ENCODE measurements at regions not wholly inside any gene's neighbourhood (a gene's known extent, or its start where the extent isn't known, plus 50 kb on each side); places are given as distances from the start of the nearest gene placed in this dataset.

DNA sequence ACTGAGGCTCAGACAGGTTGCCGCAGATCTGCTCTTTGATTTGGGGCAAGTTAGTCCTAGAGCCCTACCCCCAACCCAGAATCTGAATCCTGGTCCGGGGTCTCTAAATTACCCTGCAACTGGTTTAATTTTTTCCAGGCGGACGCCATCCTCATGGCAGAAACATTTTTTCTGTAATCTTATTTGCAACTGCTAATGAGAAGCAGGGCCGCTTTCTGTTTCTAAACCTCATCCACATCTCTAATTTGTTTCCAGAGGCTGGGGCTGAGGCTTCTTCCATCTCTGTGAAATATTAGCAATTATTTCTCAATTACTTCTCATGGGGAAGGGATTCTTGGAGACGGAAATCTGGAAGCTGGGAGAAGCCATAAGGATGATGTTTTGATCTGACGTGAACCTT is 261.6 kb downstream of the RPS24 start:
- H3K27me3 ChIP-seq (replicated peaks): peaks cover 13% of the 10 kb centered on the region
- H3K4me3 ChIP-seq (ENCODE audit: low read depth, low read length): no peak overlapping the region
- no peak for DNase-seq
- no peaks in the 10 kb centered on the region for H3K36me3 ChIP-seq (replicated peaks)
- H3K27ac ChIP-seq: no peak overlapping the region
- in situ Hi-C loops (cut with HindIII; ENCODE audit: low pct_ligation_motif_present, low sequenced_read_pairs): no loop called here
- TF ChIP-seq, protein P1, sequence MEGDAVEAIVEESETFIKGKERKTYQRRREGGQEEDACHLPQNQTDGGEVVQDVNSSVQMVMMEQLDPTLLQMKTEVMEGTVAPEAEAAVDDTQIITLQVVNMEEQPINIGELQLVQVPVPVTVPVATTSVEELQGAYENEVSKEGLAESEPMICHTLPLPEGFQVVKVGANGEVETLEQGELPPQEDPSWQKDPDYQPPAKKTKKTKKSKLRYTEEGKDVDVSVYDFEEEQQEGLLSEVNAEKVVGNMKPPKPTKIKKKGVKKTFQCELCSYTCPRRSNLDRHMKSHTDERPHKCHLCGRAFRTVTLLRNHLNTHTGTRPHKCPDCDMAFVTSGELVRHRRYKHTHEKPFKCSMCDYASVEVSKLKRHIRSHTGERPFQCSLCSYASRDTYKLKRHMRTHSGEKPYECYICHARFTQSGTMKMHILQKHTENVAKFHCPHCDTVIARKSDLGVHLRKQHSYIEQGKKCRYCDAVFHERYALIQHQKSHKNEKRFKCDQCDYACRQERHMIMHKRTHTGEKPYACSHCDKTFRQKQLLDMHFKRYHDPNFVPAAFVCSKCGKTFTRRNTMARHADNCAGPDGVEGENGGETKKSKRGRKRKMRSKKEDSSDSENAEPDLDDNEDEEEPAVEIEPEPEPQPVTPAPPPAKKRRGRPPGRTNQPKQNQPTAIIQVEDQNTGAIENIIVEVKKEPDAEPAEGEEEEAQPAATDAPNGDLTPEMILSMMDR (IDR thresholded peaks at IDR 0.05; ENCODE audit: low read depth, low read length, missing control alignments): no peak

DNA sequence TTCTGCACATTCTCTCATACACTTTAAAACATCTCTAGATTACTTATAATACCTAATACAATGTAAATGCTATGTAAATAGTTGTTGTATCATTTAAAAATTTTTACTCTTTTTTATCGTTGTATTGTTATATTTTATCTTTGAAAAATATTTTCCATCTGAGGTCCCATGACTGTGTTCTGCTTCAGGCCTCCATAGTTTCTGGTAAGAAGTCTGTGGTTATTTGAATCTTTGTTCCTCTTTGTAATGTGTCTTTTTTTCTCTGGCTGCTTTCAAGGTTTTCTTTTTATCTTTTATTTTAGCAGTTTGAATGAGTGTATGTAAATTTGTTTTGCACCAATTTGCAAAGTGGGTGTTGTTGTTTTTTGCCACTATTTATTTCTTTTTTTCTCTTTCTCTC is 263.1 kb downstream of the RPS24 start:
- no peak overlapping the region for H3K4me3 ChIP-seq (ENCODE audit: low read depth, low read length)
- in situ Hi-C loops (cut with HindIII; ENCODE audit: low pct_ligation_motif_present, low sequenced_read_pairs): no loop called here
- peaks cover 7% of the 10 kb centered on the region for H3K27me3 ChIP-seq (replicated peaks)
- no peak for DNase-seq
- H3K27ac ChIP-seq: no peak overlapping the region
- TF ChIP-seq, protein P1 (IDR thresholded peaks at IDR 0.05; ENCODE audit: low read depth, low read length, missing control alignments): no peak
- H3K36me3 ChIP-seq (replicated peaks): no peaks in the 10 kb centered on the region

DNA sequence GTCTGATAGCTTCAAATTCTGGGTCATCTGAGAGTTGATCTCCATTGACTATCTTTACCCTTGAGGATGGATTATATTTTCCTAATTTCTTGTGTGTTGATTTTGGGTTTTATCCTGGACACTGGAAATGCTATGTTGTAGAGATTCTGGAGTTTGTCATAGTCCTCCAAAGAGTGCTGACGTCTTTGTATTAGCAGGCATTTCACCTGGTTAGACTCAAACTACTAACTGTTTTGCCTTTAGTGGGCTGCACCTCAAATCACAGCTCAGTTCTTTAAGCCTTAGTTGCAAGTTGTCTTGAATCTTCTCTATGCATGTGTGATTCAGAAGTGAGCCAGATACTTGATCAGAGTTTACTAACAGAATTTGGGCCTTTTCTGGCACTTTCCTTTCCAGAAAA is 264.3 kb downstream of the RPS24 start:
- in situ Hi-C loops (cut with HindIII; ENCODE audit: low pct_ligation_motif_present, low sequenced_read_pairs): no loop called here
- H3K4me3 ChIP-seq (ENCODE audit: low read depth, low read length): no peak overlapping the region
- no peak overlapping the region for H3K27ac ChIP-seq
- no peaks in the 10 kb centered on the region for H3K36me3 ChIP-seq (replicated peaks)
- DNase-seq: no peak
- TF ChIP-seq, protein P1 (IDR thresholded peaks at IDR 0.05; ENCODE audit: low read depth, low read length, missing control alignments): no peak
- H3K27me3 ChIP-seq (replicated peaks): peaks cover 3% of the 10 kb centered on the region

DNA sequence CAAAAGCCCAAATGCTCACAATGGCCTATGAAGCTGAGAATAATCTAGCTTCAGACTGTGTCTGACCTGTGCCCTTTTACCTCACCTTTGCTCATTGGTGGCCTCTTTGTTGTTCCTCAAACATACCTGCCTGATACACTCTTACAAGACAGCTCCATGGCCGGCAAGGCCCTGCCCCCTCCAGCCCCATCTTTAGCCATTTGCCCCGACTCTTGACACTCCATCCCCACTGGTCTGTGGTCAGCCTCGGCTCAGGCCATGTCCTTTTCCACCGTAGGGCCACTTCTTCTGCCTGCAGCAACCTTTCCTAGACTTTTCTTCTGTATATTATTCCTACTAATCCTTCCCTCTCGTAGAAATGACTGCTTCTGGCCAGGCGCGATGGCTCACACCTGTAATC is 265.2 kb downstream of the RPS24 start:
- in situ Hi-C loops (cut with HindIII; ENCODE audit: low pct_ligation_motif_present, low sequenced_read_pairs): no loop called here
- no peak for DNase-seq
- TF ChIP-seq, protein P1 (IDR thresholded peaks at IDR 0.05; ENCODE audit: low read depth, low read length, missing control alignments): no peak
- H3K4me3 ChIP-seq (ENCODE audit: low read depth, low read length): no peak overlapping the region
- no peaks in the 10 kb centered on the region for H3K27me3 ChIP-seq (replicated peaks)
- no peaks in the 10 kb centered on the region for H3K36me3 ChIP-seq (replicated peaks)
- no peak overlapping the region for H3K27ac ChIP-seq

DNA sequence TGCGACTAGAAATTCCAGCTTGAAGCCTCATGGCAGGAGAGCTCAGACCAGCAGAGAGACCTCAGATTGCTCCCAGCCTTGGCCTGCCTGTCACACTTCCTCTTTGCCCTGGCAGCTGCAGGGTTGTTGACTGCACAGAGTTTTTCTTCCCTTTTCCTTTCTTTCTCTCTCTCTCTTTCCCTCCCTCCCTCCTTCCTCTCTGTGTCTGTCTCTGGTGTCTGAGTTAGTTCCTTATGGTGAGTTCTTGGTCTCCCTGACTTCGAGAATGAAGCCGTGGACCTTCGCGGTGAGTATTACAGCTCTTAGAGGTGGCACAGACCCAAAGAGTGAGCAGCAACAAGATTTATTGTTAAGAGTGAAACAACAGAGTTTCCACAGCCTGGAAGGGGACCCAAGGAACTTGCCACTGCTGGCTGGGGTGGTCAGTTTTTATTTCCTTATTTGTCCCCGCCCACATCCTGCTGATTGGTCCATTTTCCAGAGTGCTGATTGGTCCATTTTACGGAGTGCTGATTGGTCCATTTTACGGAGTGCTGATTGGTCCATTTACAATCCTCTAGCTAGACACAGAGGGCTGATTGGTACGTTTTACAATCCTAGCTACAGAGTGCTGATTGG is 266.3 kb downstream of the RPS24 start:
- TF ChIP-seq, protein P1 (IDR thresholded peaks at IDR 0.05; ENCODE audit: low read depth, low read length, missing control alignments): no peak
- Histone ChIP-seq H3K27ac (no peak overlapping the region), H3K36me3 (replicated peaks) (no peaks in the 10 kb centered on the region), H3K4me3 (ENCODE audit: low read depth, low read length) (no peak overlapping the region), H3K27me3 (replicated peaks) (peaks cover 2% of the 10 kb centered on the region)
- in situ Hi-C loops (cut with HindIII; ENCODE audit: low pct_ligation_motif_present, low sequenced_read_pairs): no loop called here
- no peak for DNase-seq

DNA sequence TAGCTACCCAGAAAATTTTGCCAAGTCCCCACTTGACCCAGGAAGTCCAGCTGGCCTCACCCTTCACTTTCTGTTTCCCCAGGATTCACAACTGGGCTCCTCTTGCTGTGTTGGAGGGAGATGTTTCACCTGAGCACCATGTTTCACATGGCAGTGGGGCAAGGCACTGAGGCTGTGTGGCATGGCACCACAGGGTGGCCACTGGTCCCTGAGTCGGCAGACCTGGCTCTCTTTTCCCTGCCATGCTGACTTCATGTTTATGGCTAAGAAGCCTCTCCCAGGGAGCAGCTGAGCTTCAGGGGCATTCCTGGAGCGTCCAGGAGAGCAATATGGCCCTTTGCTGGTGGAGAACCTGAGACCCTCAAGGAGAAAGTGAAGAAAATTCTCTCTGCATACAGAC is 266.9 kb downstream of the RPS24 start:
- no peaks in the 10 kb centered on the region for H3K36me3 ChIP-seq (replicated peaks)
- H3K27ac ChIP-seq: no peak overlapping the region
- H3K27me3 ChIP-seq (replicated peaks): peaks cover 3% of the 10 kb centered on the region
- in situ Hi-C loops (cut with HindIII; ENCODE audit: low pct_ligation_motif_present, low sequenced_read_pairs): no loop called here
- DNase-seq: no peak
- no peak overlapping the region for H3K4me3 ChIP-seq (ENCODE audit: low read depth, low read length)
- TF ChIP-seq, protein P1 (IDR thresholded peaks at IDR 0.05; ENCODE audit: low read depth, low read length, missing control alignments): no peak

Data from brain microvascular endothelial cell (primary cell).